Skin epidermis (tissue), 12 donors: ENCODE measurements at regions not wholly inside any gene's neighbourhood (a gene's known extent, or its start where the extent isn't known, plus 50 kb on each side); places are given as distances from the start of the nearest gene placed in this dataset.

Experiments
- H3K27ac ChIP-seq, 21 experiments: fragments of 200-600 bp; sonication (generic) in 11 of 21; one replicate each; pipeline ENCODE4 v1.5.0; 2020; ENCODE audit warnings: mild to moderate bottlenecking in 3 of 21, inconsistent platforms in 2 of 21, moderate library complexity in 2 of 21
- H3K4me3 ChIP-seq, 7 experiments: fragments of 200-600 bp; sonication (generic) in 2 of 7; one replicate each; pipeline ENCODE4 v1.5.0; 2020; ENCODE audit warnings: inconsistent platforms in 2 of 7, mild to moderate bottlenecking in 2 of 7, moderate library complexity in 1 of 7

GRCh38 chr5:2511706-2512105 lies 239.8 kb downstream of the IRX2 start:
- H3K27ac ChIP-seq, result no peak overlapping the region
- H3K4me3 ChIP-seq, result no peak overlapping the region

GRCh38 chr5:2511126-2511525 lies 240.4 kb downstream of the IRX2 start:
- Histone ChIP-seq H3K4me3 (no peak overlapping the region), H3K27ac (no peak overlapping the region)

DNA sequence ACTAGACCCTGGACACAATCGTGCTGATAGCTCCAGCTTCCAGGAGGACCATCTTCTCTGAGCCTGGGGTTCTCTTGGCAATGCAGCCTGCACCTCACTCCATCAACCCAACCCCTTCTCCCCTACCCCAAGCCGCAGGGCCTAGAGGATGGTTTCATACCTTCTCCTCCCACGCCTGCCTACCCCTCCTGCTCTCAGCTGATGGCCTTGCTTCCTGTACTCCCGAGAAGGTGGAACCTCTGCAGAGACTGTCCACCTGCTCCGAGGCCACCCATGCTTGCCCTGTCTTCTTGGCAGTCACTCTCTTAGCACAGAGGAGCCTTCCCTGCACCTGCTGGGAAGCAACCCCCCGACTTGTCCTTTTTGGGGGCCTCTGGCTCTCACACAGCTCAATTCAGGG lies 241.9 kb downstream of the IRX2 start:
- Histone ChIP-seq H3K27ac (no peak overlapping the region), H3K4me3 (no peak overlapping the region)

DNA sequence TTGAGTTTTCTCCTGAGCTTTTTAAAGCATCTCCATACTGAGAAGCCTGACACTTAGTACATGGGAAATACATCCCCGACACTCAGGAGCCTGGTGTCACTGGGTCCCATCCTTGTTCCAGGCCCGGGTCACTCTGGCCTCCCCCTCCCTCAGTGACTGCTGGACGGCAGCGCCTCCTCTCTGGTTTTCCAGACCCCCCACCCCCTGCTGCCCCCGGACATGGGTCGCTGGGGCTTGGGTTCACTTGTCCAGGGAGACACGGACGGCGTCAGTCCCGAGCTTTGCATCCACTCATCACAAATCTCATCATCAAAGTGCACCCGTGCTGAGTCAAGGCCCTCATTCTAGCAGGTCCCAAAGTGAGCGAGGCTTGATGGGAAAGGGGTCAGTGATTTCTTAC lies 243.0 kb downstream of the IRX2 start:
- no peak overlapping the region for H3K27ac ChIP-seq
- H3K4me3 ChIP-seq, result no peak overlapping the region

DNA sequence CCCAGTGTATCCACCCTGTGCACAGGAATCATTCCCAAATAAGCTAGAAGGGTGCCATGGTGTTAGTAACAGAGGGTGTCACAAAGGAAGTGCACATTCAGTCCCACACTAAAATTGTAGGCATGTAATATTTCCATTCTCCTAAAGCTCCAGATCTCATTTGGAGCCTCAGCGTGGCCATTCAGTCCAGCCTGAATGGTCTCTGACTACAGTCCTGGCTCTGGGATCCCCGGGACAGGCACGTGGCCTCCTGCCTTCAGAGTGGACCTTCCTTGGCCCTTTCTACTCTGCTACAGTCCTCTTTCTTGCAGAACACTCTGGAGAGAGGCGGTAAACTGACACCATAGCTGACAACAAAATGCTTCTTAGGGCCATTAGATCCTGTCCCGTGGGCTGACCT lies 243.9 kb downstream of the IRX2 start:
- Histone ChIP-seq H3K27ac (no peak overlapping the region), H3K4me3 (no peak overlapping the region)

- H3K4me3 ChIP-seq, result no peak overlapping the region
- no peak overlapping the region for H3K27ac ChIP-seq
These were observed 244.9 kb downstream of the IRX2 start for GRCh38 chr5:2506603-2507002.

- no peak overlapping the region for H3K4me3 ChIP-seq
- no peak overlapping the region for H3K27ac ChIP-seq
These were observed 246.3 kb downstream of the IRX2 start for GRCh38 chr5:2505217-2505616.

DNA sequence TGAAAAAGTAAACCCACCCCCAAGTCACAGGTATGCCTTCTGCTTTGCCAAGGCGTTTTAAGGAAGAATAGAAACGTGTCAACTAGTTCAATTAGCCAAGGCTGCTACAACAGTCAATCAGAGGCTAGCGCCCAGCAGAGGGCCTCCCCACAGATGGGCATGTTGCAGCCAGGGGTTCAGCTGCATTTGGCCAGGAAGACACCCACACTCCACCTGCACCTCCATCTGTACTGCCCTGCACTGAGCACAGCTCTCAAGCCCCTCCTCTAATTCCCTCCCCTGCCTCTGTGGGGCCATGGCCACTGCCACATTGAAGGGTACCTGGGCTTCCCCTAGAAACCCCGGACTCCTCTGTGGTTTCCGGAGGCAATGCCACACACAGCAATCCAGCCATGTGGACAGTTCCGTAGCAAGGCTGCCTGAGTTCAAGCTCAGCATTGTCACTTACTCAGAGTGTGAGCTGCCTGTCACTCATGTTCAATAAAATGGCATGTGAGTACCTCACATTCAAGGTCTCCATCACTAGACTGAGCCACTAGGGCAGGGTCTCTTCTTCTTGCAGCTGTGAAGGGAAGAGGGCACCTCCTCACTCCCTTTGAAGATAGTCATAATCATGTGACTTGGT lies 248.4 kb downstream of the IRX2 start:
- Histone ChIP-seq H3K27ac (no peak overlapping the region), H3K4me3 (no peak overlapping the region)

- H3K4me3 ChIP-seq, result no peak overlapping the region
- no peak overlapping the region for H3K27ac ChIP-seq
These were observed 251.6 kb downstream of the IRX2 start for GRCh38 chr5:2499917-2500316.

DNA sequence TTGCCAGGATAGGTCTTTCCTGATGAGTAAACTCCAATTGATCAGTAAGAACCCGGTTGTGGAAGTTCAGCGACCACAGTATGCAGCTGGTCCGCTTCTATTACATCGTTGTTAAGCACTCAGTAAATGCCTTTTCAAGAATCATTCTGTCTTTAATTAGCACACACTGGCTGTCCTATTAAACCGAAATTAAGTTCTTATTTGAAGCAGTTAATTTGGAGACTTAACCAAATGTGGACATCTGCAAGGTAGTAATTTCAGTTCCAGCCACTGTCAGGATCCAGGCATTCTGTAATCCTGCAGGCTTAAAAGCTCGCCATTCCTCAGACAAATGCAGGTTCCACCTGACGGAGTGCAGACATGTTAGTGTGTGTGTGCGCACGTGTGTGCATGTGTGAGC lies 254.6 kb downstream of the IRX2 start:
- H3K4me3 ChIP-seq, result no peak overlapping the region
- H3K27ac ChIP-seq, result no peak overlapping the region

DNA sequence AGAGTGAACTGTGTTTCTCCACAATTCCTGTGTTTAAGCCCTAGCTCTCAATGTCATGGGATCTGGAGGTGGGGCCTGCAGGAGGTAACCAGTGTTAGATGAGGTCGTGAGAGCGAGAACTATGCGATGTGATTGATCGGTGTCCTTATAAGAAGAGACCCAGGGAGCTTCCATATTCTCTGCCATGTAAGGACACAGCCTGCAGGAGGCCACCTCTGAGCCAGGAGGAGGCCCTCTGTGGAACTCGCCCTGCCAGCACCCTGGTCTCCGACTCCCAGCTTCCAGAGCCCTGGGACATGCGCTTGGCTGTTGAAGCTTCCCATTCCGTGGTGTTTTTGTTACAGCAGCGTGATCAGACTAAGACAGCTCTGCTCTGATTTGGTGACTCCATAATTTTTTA lies 255.4 kb downstream of the IRX2 start:
- Histone ChIP-seq H3K27ac (no peak overlapping the region), H3K4me3 (no peak overlapping the region)

GRCh38 chr5:2493356-2493755 lies 258.1 kb downstream of the IRX2 start:
- Histone ChIP-seq H3K4me3 (no peak overlapping the region), H3K27ac (no peak overlapping the region)

DNA sequence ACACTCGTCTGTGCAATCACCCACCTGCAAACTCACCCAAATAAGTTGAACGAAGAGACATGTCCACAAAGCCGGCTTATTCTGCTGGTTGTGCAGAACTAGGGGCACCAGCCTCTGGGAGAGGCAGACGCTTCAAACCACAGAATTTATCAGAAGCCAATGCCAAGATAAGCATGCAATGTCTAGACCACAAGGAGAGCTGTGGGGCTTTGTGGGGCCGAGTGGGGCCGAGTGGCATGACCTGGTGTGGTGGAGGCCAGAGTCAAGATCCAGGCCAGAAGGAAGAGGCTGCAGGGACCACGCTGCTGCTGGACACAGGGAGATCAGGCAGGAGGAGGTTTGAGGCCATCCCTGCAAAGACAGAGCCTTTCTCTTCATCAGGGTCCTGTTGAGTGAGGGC lies 259.0 kb downstream of the IRX2 start:
- Histone ChIP-seq H3K4me3 (no peak overlapping the region), H3K27ac (no peak overlapping the region)

DNA sequence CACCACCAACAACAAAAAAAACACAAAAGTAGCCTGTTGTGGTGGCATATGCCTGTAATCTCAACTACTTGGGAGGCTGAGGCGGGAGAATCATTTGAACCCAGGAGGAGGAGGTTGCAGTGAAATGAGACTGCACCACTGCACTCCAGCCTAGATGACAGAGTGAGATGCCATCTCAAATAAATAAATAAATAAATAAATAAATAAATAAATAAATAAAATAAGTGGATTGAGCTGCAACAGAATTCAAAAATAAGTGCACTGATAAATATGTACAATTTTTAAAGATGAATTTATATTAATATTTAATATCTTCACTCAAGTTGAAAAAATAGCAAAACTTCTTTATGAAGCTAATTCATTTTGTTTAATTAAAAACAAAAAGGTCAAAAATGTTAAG lies 259.6 kb downstream of the IRX2 start:
- H3K27ac ChIP-seq, result no peak overlapping the region

GRCh38 chr5:2489306-2489705 lies 262.2 kb downstream of the IRX2 start:
- no peak overlapping the region for H3K4me3 ChIP-seq
- no peak overlapping the region for H3K27ac ChIP-seq

More for the DNA sequence above, 259.6 kb downstream of the IRX2 start:
- no peak overlapping the region for H3K4me3 ChIP-seq

DNA sequence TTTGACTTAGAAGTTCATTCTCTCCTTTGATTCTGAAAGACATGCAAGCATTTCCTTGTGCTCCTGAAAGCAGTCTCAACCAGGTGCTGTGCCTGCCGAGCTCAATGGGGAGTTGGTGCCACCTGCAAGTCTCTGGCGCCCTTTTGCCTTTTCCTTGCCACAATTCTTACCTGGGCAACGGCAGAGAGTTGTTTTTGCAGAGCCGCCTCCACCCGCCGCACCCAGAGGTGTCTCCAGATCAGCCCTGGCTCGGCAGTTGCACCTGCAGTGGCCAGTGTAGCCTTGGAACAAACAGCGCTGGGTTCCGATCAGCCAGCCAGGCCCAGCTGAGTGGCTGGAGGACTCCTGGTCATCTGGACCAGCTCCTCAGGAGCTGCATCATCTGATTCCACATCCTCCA lies 262.9 kb downstream of the IRX2 start:
- no peak overlapping the region for H3K27ac ChIP-seq
- H3K4me3 ChIP-seq, result no peak overlapping the region

GRCh38 chr5:2487152-2487763 lies 264.2 kb downstream of the IRX2 start:
- H3K4me3 ChIP-seq, result no peak overlapping the region

DNA sequence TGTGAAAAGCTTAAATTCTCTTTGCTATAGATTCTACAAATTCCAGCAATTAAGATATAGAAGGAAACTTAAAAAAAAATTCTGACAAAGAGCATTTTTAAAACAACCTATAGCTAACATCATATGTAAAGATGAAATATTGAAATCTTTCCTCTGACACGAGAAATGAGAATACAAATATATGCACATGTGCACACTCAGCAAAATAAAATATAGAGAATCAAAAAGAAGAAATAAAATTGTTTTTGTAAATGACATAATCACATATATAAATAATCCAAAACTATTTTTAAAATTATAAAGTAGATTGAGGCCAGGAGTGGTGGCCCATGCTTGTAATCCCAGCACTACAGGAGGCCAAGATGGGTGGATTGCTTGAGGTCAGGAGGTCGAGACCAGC lies 265.1 kb downstream of the IRX2 start:
- Histone ChIP-seq H3K27ac (no peak overlapping the region), H3K4me3 (no peak overlapping the region)

More at GRCh38 chr5:2487152-2487763, 264.2 kb downstream of the IRX2 start:
- no peak overlapping the region for H3K27ac ChIP-seq

- Histone ChIP-seq H3K4me3 (no peak overlapping the region), H3K27ac (no peak overlapping the region)
These were observed 268.7 kb downstream of the IRX2 start for GRCh38 chr5:2482778-2483177.

DNA sequence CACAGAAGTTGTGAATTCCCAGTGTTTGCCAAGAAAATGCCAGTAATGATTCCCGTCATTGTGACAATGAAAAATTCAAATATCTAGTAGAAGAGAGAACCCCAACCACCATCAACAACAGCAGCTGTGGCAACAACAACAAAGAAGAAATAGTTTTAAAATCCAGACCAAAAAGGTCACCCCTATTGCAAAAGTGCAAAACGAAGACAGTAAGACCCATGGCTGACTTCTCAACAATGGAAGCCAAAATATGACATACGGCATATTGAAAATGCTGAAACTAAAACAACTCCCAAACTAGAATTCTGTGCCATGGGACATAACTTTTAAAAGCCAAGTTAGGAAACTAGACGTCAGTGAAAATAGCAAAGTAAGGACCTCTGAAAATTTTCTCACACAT lies 270.6 kb downstream of the IRX2 start:
- Histone ChIP-seq H3K27ac (no peak overlapping the region), H3K4me3 (no peak overlapping the region)

DNA sequence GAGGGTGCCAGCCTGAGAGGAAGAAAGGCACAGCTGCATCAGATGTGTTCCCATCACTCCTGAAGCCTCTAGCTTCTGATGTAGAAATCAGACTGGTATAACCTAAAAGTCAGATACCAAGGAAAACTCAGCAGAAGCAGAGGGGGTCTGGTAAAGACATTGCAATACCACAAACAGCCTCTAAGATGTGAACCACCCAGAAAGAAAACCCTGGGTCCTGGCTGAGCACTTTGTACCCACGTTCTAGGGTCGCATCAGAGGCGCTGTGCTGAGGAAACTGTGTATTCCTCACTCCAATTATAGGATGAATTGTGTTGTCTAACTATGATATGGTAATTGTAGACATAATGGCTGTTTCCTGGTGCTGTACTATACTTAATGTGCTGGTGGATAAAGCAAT lies 275.6 kb downstream of the IRX2 start:
- H3K4me3 ChIP-seq, result no peak overlapping the region

DNA sequence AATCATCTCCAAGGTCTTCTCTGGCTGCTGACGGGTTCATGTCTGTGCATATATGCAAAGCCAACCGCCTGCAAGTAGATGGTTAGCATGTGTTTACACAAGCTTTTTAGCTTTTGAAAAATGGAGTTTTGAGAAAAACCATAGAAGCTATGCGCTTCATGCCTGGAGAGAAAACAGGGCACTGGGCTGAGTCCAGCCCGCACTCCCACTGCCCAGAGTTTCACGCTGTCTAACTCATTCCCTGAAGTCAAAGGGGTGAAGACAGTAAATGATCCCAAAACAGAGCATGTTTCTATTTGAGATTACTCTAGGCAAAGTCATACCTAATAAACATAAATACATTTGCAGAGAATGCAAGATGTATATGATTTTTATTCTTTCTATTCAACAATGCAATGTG lies 278.8 kb downstream of the IRX2 start:
- Histone ChIP-seq H3K4me3 (no peak overlapping the region), H3K27ac (peak overlapping the region in 2 of 21 experiments; percentile 11 to 49)

More for the DNA sequence above, 275.6 kb downstream of the IRX2 start:
- H3K27ac ChIP-seq, result peak overlapping the region in 1 of 21 experiments; percentile 83
